H1 (cell line): ENCODE measurements at regions not wholly inside any gene's neighbourhood (a gene's known extent, or its start where the extent isn't known, plus 50 kb on each side); places are given as distances from the start of the nearest gene placed in this dataset.

ENCODE experiments used
- CBX5 ChIP-seq: fragments of 300-800, 300-1000 bp; sonication (generic); IDR thresholded peaks from 2 replicates; pipeline ENCODE4 v1.7.1; 2016; ENCODE audit warnings: antibody characterized with exemption, low read length, low read depth
- CHD1 ChIP-seq: IDR thresholded peaks from 2 replicates; pipeline ENCODE4 v1.6.1; 2012; ENCODE audit warnings: low read depth, low read length, improper control_type of control experiment
- CHD7 ChIP-seq: fragments of 300-600 bp; sonication (generic); IDR thresholded peaks from 2 replicates; pipeline ENCODE4 v1.7.1; 2012; ENCODE audit warnings: low read length, moderate library complexity, mild to moderate bottlenecking, inconsistent platforms; ENCODE audit not compliant: insufficient replicate concordance
- CTCF ChIP-seq, 3 experiments: IDR thresholded peaks; 1 replicate in 2 of 3; 2 replicates in 1 of 3; pipeline versions ENCODE4 v1.5.1 to v1.6.1; 2011; ENCODE audit warnings: low read length in 3 of 3, mild to moderate bottlenecking in 3 of 3, inconsistent platforms in 2 of 3, low read depth in 1 of 3, moderate library complexity in 1 of 3; ENCODE audit not compliant: insufficient read depth in 1 of 3; ENCODE audit errors: control extremely low read depth in 1 of 3
- EZH2 ChIP-seq: fragments of 200-600 bp; sonication (generic); IDR thresholded peaks from 2 replicates; pipeline ENCODE4 v1.7.1; 2012; ENCODE audit warnings: low read depth, mild to moderate bottlenecking, moderate library complexity, low read length, inconsistent platforms; ENCODE audit not compliant: severe bottlenecking
- FOSL1 ChIP-seq: IDR thresholded peaks from 2 replicates; pipeline ENCODE4 v1.6.1; 2011; ENCODE audit warnings: mild to moderate bottlenecking, low read depth, low read length, moderate library complexity; ENCODE audit not compliant: insufficient read depth
- MAFK ChIP-seq: IDR thresholded peaks from 2 replicates; pipeline ENCODE4 v1.6.1; 2012; ENCODE audit warnings: low read depth, mild to moderate bottlenecking, improper control_type of control experiment, low read length
- POLR2A ChIP-seq, 2 experiments: IDR thresholded peaks; 1 replicate in 1 of 2; 2 replicates in 1 of 2; pipeline ENCODE4 v1.6.1; 2011; ENCODE audit warnings: low read depth in 2 of 2, low read length in 2 of 2, mild to moderate bottlenecking in 2 of 2; ENCODE audit errors: control extremely low read depth in 1 of 2
- POLR2AphosphoS5 ChIP-seq: IDR thresholded peaks from 2 replicates; pipeline ENCODE4 v1.6.1; 2011; ENCODE audit warnings: low read depth, low read length
- RAD21 ChIP-seq, 2 experiments: IDR thresholded peaks in 1 of 2; conservative IDR thresholded peaks in 1 of 2; 2 replicates each; pipeline ENCODE4 v1.6.1; 2011; ENCODE audit warnings: low read depth in 2 of 2, low read length in 2 of 2, improper control_type of control experiment in 1 of 2, inconsistent platforms in 1 of 2, mild to moderate bottlenecking in 1 of 2, moderate library complexity in 1 of 2
- RFX5 ChIP-seq: IDR thresholded peaks from 2 replicates; pipeline ENCODE4 v1.6.1; 2011; ENCODE audit warnings: low read depth, low read length, improper control_type of control experiment, borderline replicate concordance
- SIN3A ChIP-seq, 2 experiments: IDR thresholded peaks in 1 of 2; conservative IDR thresholded peaks in 1 of 2; 2 replicates each; pipeline ENCODE4 v1.6.1; 2011 to 2012; ENCODE audit warnings: low read length in 2 of 2, improper control_type of control experiment in 1 of 2, low read depth in 1 of 2, mild to moderate bottlenecking in 1 of 2
- TBP ChIP-seq: IDR thresholded peaks from 2 replicates; pipeline ENCODE4 v1.6.1; 2011; ENCODE audit warnings: low read depth, low read length, improper control_type of control experiment
- YY1 ChIP-seq: IDR thresholded peaks from 2 replicates; pipeline ENCODE4 v1.6.1; 2011; ENCODE audit warnings: low read depth, mild to moderate bottlenecking, low read length

GRCh38 chr11:16526947-16527346 is 170.6 kb upstream of the SOX6 start:
- TF ChIP-seq CTCF (IDR thresholded peaks at IDR 0.05; ENCODE audit: control extremely low read depth in 1 of 3, insufficient read depth in 1 of 3, low read depth in 1 of 3, low read length in 3 of 3) (no peak), CHD1 (no peak), CBX5 (no peak), MAFK (no peak), POLR2A (IDR thresholded peaks at IDR 0.05; ENCODE audit: control extremely low read depth in 1 of 2, low read depth in 2 of 2, low read length in 2 of 2) (no peak), YY1 (no peak), RAD21 (IDR thresholded peaks at IDR 0.05 in 1 of 2, conservative IDR thresholded peaks at IDR 0.05 in 1 of 2; ENCODE audit: low read depth in 2 of 2, low read length in 2 of 2) (no peak), POLR2AphosphoS5 (no peak), SIN3A (conservative IDR thresholded peaks at IDR 0.05 in 1 of 2, IDR thresholded peaks at IDR 0.05 in 1 of 2; ENCODE audit: low read depth in 1 of 2, low read length in 2 of 2) (no peak), EZH2 (no peak), TBP (no peak), CHD7 (no peak), FOSL1 (no peak), RFX5 (no peak)
